H9 (cell line): ENCODE measurements at regions not wholly inside any gene's neighbourhood (a gene's known extent, or its start where the extent isn't known, plus 50 kb on each side); places are given as distances from the start of the nearest gene placed in this dataset.

Experiments used
- DNase-seq: peaks from one replicate; pipeline ENCODE4 v3.0.0-alpha.2; 2017
- H2AFZ ChIP-seq: one replicate; pipeline ENCODE4 v1.6.1; 2013; ENCODE audit warnings: mild to moderate bottlenecking, low read length, control low read depth, moderate library complexity
- H2AK5ac ChIP-seq: 2 replicates; pipeline ENCODE4 v1.6.1; 2013; ENCODE audit warnings: low read length, control low read depth, mixed read lengths; ENCODE audit not compliant: insufficient read length
- H2BK120ac ChIP-seq: one replicate; pipeline ENCODE4 v1.6.1; 2013; ENCODE audit warnings: low read depth, mild to moderate bottlenecking, low read length, control low read depth, inconsistent platforms; ENCODE audit not compliant: poor library complexity, severe bottlenecking
- H2BK12ac ChIP-seq: 2 replicates; pipeline ENCODE4 v1.6.1; 2013; ENCODE audit warnings: low read length, control low read depth, mixed read lengths, low read depth; ENCODE audit not compliant: insufficient read length
- H2BK15ac ChIP-seq: 2 replicates; pipeline ENCODE4 v1.6.1; 2013; ENCODE audit warnings: low read depth, low read length, control low read depth
- H2BK20ac ChIP-seq: one replicate; pipeline ENCODE4 v1.6.1; 2013; ENCODE audit warnings: low read depth, mild to moderate bottlenecking, low read length, control low read depth, inconsistent platforms; ENCODE audit not compliant: poor library complexity, severe bottlenecking
- H2BK5ac ChIP-seq: 2 replicates; pipeline ENCODE4 v1.6.1; 2013; ENCODE audit warnings: low read length, control low read depth, mixed read lengths; ENCODE audit not compliant: insufficient read length
- H3K14ac ChIP-seq: 2 replicates; pipeline ENCODE4 v1.6.1; 2013; ENCODE audit warnings: low read length, control low read depth; ENCODE audit not compliant: insufficient read depth
- H3K18ac ChIP-seq: 2 replicates; pipeline ENCODE4 v1.6.1; 2013; ENCODE audit warnings: low read depth, mild to moderate bottlenecking, mixed read lengths, low read length, control low read depth; ENCODE audit not compliant: insufficient read length
- H3K23ac ChIP-seq: 2 replicates; pipeline ENCODE4 v1.6.1; 2013; ENCODE audit warnings: low read length, control low read depth, mixed read lengths, low read depth; ENCODE audit not compliant: insufficient read length
- H3K23me2 ChIP-seq: 2 replicates; pipeline ENCODE4 v1.6.1; 2013; ENCODE audit warnings: low read depth, mild to moderate bottlenecking, mixed read lengths, low read length, control low read depth; ENCODE audit not compliant: insufficient read length, poor library complexity, severe bottlenecking
- H3K27ac ChIP-seq: 2 replicates; pipeline ENCODE4 v1.5.1; 2013; ENCODE audit warnings: low read length, control low read depth, mixed read lengths, low read depth; ENCODE audit not compliant: insufficient read length
- H3K27me3 ChIP-seq: 2 replicates; pipeline ENCODE4 v1.6.1; 2013; ENCODE audit warnings: low read length, control low read depth, inconsistent platforms; ENCODE audit not compliant: insufficient read depth
- H3K4ac ChIP-seq: 2 replicates; pipeline ENCODE4 v1.6.1; 2013; ENCODE audit warnings: low read depth, mild to moderate bottlenecking, control low read depth, inconsistent platforms, low read length, moderate library complexity
- H3K4me1 ChIP-seq: 2 replicates; pipeline ENCODE4 v1.6.1; 2013; ENCODE audit warnings: low read length, control low read depth, inconsistent platforms; ENCODE audit not compliant: insufficient read depth
- H3K4me2 ChIP-seq: 2 replicates; pipeline ENCODE4 v1.6.1; 2013; ENCODE audit warnings: low read length, control low read depth, mixed read lengths; ENCODE audit not compliant: insufficient read length, insufficient read depth
- H3K56ac ChIP-seq: 2 replicates; pipeline ENCODE4 v1.6.1; 2013; ENCODE audit warnings: low read depth, mild to moderate bottlenecking, mixed read lengths, low read length, control low read depth; ENCODE audit not compliant: insufficient read length
- H3K79me1 ChIP-seq: 2 replicates; pipeline ENCODE4 v1.6.1; 2013; ENCODE audit warnings: low read depth, mild to moderate bottlenecking, moderate library complexity, low read length, control low read depth, inconsistent platforms; ENCODE audit not compliant: insufficient read depth, poor library complexity, severe bottlenecking
- H3K79me2 ChIP-seq: 2 replicates; pipeline ENCODE4 v1.6.1; 2013; ENCODE audit warnings: low read length, control low read depth, inconsistent platforms; ENCODE audit not compliant: insufficient read depth
- H3K9ac ChIP-seq: 2 replicates; pipeline ENCODE4 v1.6.1; 2013; ENCODE audit warnings: low read length, control low read depth, mixed read lengths; ENCODE audit not compliant: insufficient read length; ENCODE audit errors: extremely low read depth
- H3K9me3 ChIP-seq: one replicate; pipeline ENCODE4 v1.6.1; 2013; ENCODE audit warnings: low read depth, low read length, inconsistent platforms; ENCODE audit not compliant: control insufficient read depth
- H3T11ph ChIP-seq: one replicate; pipeline ENCODE4 v1.6.1; 2013; ENCODE audit warnings: mild to moderate bottlenecking, low read length, control low read depth, inconsistent platforms
- H4K20me1 ChIP-seq: one replicate; pipeline ENCODE4 v1.6.1; 2013; ENCODE audit not compliant: control insufficient read depth, insufficient read length, insufficient read depth
- H4K5ac ChIP-seq: 2 replicates; pipeline ENCODE4 v1.6.1; 2013; ENCODE audit warnings: low read depth, mild to moderate bottlenecking, mixed read lengths, low read length, control low read depth; ENCODE audit not compliant: insufficient read length
- H4K8ac ChIP-seq: replicated peaks from 2 replicates; pipeline ENCODE4 v1.6.1; 2013; ENCODE audit warnings: low read length, control low read depth, mixed read lengths, low read depth; ENCODE audit not compliant: insufficient read length
- H4K91ac ChIP-seq: 2 replicates; pipeline ENCODE4 v1.6.1; 2013; ENCODE audit warnings: low read depth, mild to moderate bottlenecking, moderate library complexity, mixed read lengths, low read length, control low read depth; ENCODE audit not compliant: insufficient read length
- H3K27ac Mint-ChIP-seq, 3 experiments: 2 replicates in 2 of 3; 3 replicates in 1 of 3; pipeline ENCODE4 v1.8.0; 2020 to 2021; ENCODE audit warnings: mixed read lengths in 3 of 3, mild to moderate bottlenecking in 1 of 3, moderate library complexity in 1 of 3
- H3K27me3 Mint-ChIP-seq: 2 replicates; pipeline ENCODE4 v1.8.0; 2021; ENCODE audit warnings: low read depth, mild to moderate bottlenecking, moderate library complexity, mixed read lengths
- H3K36me3 Mint-ChIP-seq, 3 experiments: 2 replicates in 2 of 3; 3 replicates in 1 of 3; pipeline ENCODE4 v1.8.0; 2020 to 2021; ENCODE audit warnings: low read depth in 3 of 3, mixed read lengths in 3 of 3; ENCODE audit not compliant: insufficient read depth in 1 of 3
- H3K4me1 Mint-ChIP-seq, 2 experiments: 2 replicates each; pipeline ENCODE4 v1.8.0; 2020; ENCODE audit warnings: mixed read lengths in 2 of 2
- H3K4me3 Mint-ChIP-seq, 2 experiments: 2 replicates in 1 of 2; 3 replicates in 1 of 2; pipeline ENCODE4 v1.8.0; 2020 to 2021; ENCODE audit warnings: mild to moderate bottlenecking in 2 of 2, mixed read lengths in 2 of 2, moderate library complexity in 1 of 2
- H3K9me3 Mint-ChIP-seq, 2 experiments: 2 replicates in 1 of 2; 3 replicates in 1 of 2; pipeline ENCODE4 v1.8.0; 2020; ENCODE audit warnings: mild to moderate bottlenecking in 2 of 2, mixed read lengths in 2 of 2, moderate library complexity in 1 of 2
- WGBS: extraction: QIAGEN DNeasy Blood & Tissue Kit; methylation state at CpG from one replicate; pipeline ENCODE4 v1.1.7; 2013; ENCODE audit warnings: missing lambda C conversion rate, low lambda C conversion rate, mixed read lengths; ENCODE audit not compliant: insufficient read length; ENCODE audit errors: extremely low coverage; 5-methylcytosine and 5-hydroxymethylcytosine counted together
- TF ChIP-seq, protein P1 (sequence below): fragments of 200-600 bp; sonication (generic); conservative IDR thresholded peaks from 3 replicates; pipeline ENCODE4 v1.8.0; 2021; ENCODE audit warnings: antibody characterized with exemption, mild to moderate bottlenecking

DNA sequence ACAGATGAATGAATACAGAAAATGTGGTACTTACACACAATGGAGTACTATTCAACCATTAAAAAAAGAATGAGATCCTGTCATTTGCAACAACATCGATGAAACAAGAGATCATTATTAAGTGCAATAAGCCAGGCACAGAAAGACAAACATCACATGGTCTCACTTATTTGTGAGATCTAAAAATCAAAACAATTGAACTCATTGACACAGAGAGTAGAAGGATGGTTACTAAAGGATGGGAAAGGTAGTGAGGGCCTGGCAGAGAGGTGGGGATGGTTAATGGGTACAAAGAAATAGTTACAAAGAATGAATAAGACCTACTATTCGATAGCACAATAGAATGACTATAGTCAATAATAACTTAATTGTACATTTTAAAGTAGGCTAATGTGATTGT is 393.5 kb downstream of the SATB2 start:
- H3K4me1 Mint-ChIP-seq = no peaks in the 10 kb centered on the region
- H3K4me3 Mint-ChIP-seq = no peak overlapping the region
- no CpG with 5 or more reads among the region's 2 CpGs for WGBS

More for the DNA sequence above, 393.5 kb downstream of the SATB2 start:
- Histone ChIP-seq H4K20me1 (no peaks in the 10 kb centered on the region), H3K18ac (no peak overlapping the region), H3K9ac (no peak overlapping the region), H2BK20ac (no peak overlapping the region), H3K27me3 (no peaks in the 10 kb centered on the region), H2BK120ac (no peak overlapping the region), H2AK5ac (no peak overlapping the region), H3K4me1 (no peaks in the 10 kb centered on the region), H3K14ac (no peak overlapping the region), H2BK12ac (no peak overlapping the region), H3K23me2 (no peaks in the 10 kb centered on the region), H3K79me2 (no peaks in the 10 kb centered on the region), H3K79me1 (no peaks in the 10 kb centered on the region), H3K4ac (no peak overlapping the region), H4K8ac (no peak overlapping the region), H4K91ac (no peak overlapping the region), H2AFZ (no peak overlapping the region), H4K5ac (no peak overlapping the region), H3K9me3 (no peaks in the 10 kb centered on the region), H2BK5ac (no peak overlapping the region), H3K23ac (no peak overlapping the region), H2BK15ac (no peak overlapping the region), H3T11ph (no peak overlapping the region), H3K56ac (no peak overlapping the region), H3K4me2 (no peak overlapping the region), H3K27ac (no peak overlapping the region)
- H3K27me3 Mint-ChIP-seq = no peaks in the 10 kb centered on the region
- TF ChIP-seq, protein P1, sequence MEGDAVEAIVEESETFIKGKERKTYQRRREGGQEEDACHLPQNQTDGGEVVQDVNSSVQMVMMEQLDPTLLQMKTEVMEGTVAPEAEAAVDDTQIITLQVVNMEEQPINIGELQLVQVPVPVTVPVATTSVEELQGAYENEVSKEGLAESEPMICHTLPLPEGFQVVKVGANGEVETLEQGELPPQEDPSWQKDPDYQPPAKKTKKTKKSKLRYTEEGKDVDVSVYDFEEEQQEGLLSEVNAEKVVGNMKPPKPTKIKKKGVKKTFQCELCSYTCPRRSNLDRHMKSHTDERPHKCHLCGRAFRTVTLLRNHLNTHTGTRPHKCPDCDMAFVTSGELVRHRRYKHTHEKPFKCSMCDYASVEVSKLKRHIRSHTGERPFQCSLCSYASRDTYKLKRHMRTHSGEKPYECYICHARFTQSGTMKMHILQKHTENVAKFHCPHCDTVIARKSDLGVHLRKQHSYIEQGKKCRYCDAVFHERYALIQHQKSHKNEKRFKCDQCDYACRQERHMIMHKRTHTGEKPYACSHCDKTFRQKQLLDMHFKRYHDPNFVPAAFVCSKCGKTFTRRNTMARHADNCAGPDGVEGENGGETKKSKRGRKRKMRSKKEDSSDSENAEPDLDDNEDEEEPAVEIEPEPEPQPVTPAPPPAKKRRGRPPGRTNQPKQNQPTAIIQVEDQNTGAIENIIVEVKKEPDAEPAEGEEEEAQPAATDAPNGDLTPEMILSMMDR = no peak
- peaks cover 11 to 14% of the 10 kb centered on the region in 2 experiments; a peak in 4 of 5 replicates for H3K9me3 Mint-ChIP-seq
- peaks cover 0 to 5% (median 3%) of the 10 kb centered on the region in 3 experiments; a peak in 3 of 7 replicates for H3K36me3 Mint-ChIP-seq
- H3K27ac Mint-ChIP-seq = no peak overlapping the region
- DNase-seq = no peak
